Smooth muscle cell (in vitro differentiated cells): ENCODE measurements at regions not wholly inside any gene's neighbourhood (a gene's known extent, or its start where the extent isn't known, plus 50 kb on each side); places are given as distances from the start of the nearest gene placed in this dataset.

ENCODE experiments used
- DNase-seq: peaks from one replicate; lab custom pipeline; 2025; ENCODE audit not compliant: unreplicated experiment; lab: John Stamatoyannopoulos, UW
- H2AFZ ChIP-seq: fragments of 200-600 bp; sonication (generic); 2 replicates; pipeline ENCODE4 v1.6.0; 2016; ENCODE audit warnings: antibody characterized with exemption, low read depth, mild to moderate bottlenecking
- H3F3A ChIP-seq: fragments of 200-600 bp; sonication (generic); 2 replicates; pipeline ENCODE4 v1.6.0; 2017; ENCODE audit warnings: antibody characterized with exemption, low read depth
- H3K27ac ChIP-seq: fragments of 200-600 bp; sonication (generic); 2 replicates; pipeline ENCODE4 v1.5.1; 2016; ENCODE audit warnings: low read depth, mild to moderate bottlenecking
- H3K27me3 ChIP-seq: fragments of 200-600 bp; sonication (generic); 2 replicates; pipeline ENCODE4 v1.6.1; 2016; ENCODE audit warnings: low read depth, mild to moderate bottlenecking
- H3K36me3 ChIP-seq: fragments of 200-600 bp; sonication (generic); 2 replicates; pipeline ENCODE4 v1.5.1; 2016; ENCODE audit warnings: low read depth
- H3K4me1 ChIP-seq: fragments of 200-600 bp; sonication (generic); 2 replicates; pipeline ENCODE4 v1.5.1; 2016; ENCODE audit warnings: low read depth
- H3K4me2 ChIP-seq: fragments of 200-600 bp; sonication (generic); 2 replicates; pipeline ENCODE4 v1.6.0; 2016; ENCODE audit warnings: mild to moderate bottlenecking
- H3K4me3 ChIP-seq: fragments of 200-600 bp; sonication (generic); 2 replicates; pipeline ENCODE4 v1.5.1; 2016; ENCODE audit warnings: mild to moderate bottlenecking
- H3K79me2 ChIP-seq: fragments of 200-600 bp; sonication (generic); 2 replicates; pipeline ENCODE4 v1.6.0; 2016; ENCODE audit warnings: low read depth, mild to moderate bottlenecking
- H3K9ac ChIP-seq: fragments of 200-600 bp; sonication (generic); 2 replicates; pipeline ENCODE4 v1.6.0; 2016; ENCODE audit warnings: low read depth
- H3K9me3 ChIP-seq: fragments of 200-600 bp; sonication (generic); replicated peaks from 2 replicates; pipeline ENCODE4 v1.5.1; 2016; ENCODE audit warnings: low read depth
- H4K20me1 ChIP-seq: fragments of 200-600 bp; sonication (generic); 2 replicates; pipeline ENCODE4 v1.6.0; 2016; ENCODE audit warnings: low read depth
- CTCF ChIP-seq: fragments of 200-600 bp; sonication (generic); IDR thresholded peaks from 2 replicates; pipeline ENCODE4 v1.5.1; 2017; ENCODE audit warnings: borderline replicate concordance, mild to moderate bottlenecking, antibody characterized with exemption; ENCODE audit not compliant: insufficient read depth, poor library complexity, severe bottlenecking
- WGBS: methylation state at CpG from one replicate; pipeline ENCODE4 v1.1.7; 2016; ENCODE audit warnings: low lambda C conversion rate; 5-methylcytosine and 5-hydroxymethylcytosine counted together

DNA sequence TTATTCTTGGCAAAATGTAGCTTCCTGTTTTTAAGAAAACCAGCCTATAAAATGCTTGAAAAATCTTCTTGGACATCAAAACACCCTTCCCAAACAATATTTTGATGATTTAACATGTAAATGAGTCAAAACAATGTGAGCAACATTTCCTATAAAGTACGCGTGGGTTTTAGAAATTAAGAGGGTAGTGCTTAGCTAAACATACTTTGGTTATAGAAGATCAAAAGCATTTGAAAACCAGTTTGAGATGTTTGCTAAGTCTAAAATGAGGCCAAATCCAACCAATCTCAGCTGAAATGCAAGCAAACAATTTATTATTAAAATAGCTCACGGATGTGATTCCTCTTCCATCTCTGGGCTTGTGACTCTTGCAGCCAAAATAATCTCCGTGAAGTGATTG is 350.4 kb downstream of the TGFB2 start:
- H3K4me3 ChIP-seq, result no peak overlapping the region
- no peak overlapping the region for H3K27ac ChIP-seq
- no peak overlapping the region for H3K9ac ChIP-seq
- no peak overlapping the region for H3K4me2 ChIP-seq
- H4K20me1 ChIP-seq, result no peaks in the 10 kb centered on the region
- H3K79me2 ChIP-seq, result no peaks in the 10 kb centered on the region
- H3K9me3 ChIP-seq, result no peaks in the 10 kb centered on the region
- DNase-seq, result no peak
- H2AFZ ChIP-seq, result no peak overlapping the region
- no peaks in the 10 kb centered on the region for H3F3A ChIP-seq
- peaks cover 4% of the 10 kb centered on the region for H3K4me1 ChIP-seq
- no peak for TF ChIP-seq CTCF
- WGBS, result 92% methylated on average over 4 of the region's 4 CpGs
- H3K36me3 ChIP-seq, result no peaks in the 10 kb centered on the region
- peaks cover 15% of the 10 kb centered on the region for H3K27me3 ChIP-seq

DNA sequence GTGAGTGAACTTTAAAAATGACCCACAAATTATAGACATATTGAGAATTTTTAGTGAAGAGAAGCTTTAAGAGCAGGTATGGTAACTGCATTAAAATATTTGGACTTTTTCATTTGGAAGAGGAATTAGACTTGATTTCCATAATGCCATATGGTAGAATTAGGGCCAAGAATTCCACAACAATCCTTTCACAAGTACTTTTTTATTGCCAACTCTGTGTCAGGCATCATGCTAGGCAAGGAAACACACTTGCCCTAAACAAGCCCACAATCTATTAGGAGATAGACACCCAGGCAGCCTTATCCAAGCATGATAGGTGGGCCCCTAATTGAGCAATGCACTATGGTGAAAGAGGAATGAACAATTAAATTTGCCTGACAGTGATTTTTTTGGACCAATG is 353.0 kb downstream of the TGFB2 start:
- no peak for TF ChIP-seq CTCF
- Histone ChIP-seq H4K20me1 (no peaks in the 10 kb centered on the region), H3K36me3 (no peaks in the 10 kb centered on the region), H3K4me1 (peaks cover 4% of the 10 kb centered on the region), H3K79me2 (no peaks in the 10 kb centered on the region), H3K9me3 (no peaks in the 10 kb centered on the region), H3F3A (no peaks in the 10 kb centered on the region), H3K9ac (no peak overlapping the region), H3K27ac (no peak overlapping the region), H3K27me3 (peaks cover 7% of the 10 kb centered on the region), H3K4me3 (no peak overlapping the region), H3K4me2 (no peak overlapping the region), H2AFZ (no peak overlapping the region)
- DNase-seq, result no peak

DNA sequence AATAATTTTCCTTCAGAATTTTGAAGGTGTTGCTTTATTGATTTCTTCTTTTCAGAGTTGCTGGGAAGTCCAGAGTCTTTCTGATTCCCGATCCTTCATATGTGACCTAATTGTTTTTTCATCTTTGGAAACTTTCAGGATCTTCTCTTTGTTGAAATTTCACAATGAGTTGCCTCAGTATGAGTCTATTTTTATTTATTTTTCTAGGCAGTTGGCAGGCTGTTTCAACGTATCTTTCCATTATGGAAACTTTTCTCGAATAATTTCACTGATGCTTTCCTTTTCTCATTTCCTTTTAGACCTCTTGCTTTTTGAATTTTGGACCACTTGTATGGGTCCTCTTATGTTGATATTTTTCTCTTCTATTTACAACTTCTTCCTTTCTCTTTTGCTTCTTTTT is 354.3 kb downstream of the TGFB2 start:
- TF ChIP-seq CTCF, result no peak
- H3K4me3 ChIP-seq, result no peak overlapping the region
- H3K79me2 ChIP-seq, result no peaks in the 10 kb centered on the region
- no peak overlapping the region for H3K9ac ChIP-seq
- no peaks in the 10 kb centered on the region for H3F3A ChIP-seq
- no peak for DNase-seq
- WGBS, result 84% methylated on average over 3 of the region's 3 CpGs
- H3K4me2 ChIP-seq, result no peak overlapping the region
- H2AFZ ChIP-seq, result no peak overlapping the region
- H3K4me1 ChIP-seq, result no peaks in the 10 kb centered on the region
- no peak overlapping the region for H3K27ac ChIP-seq
- peaks cover 7% of the 10 kb centered on the region for H3K27me3 ChIP-seq
- no peaks in the 10 kb centered on the region for H4K20me1 ChIP-seq
- no peaks in the 10 kb centered on the region for H3K36me3 ChIP-seq
- H3K9me3 ChIP-seq, result no peaks in the 10 kb centered on the region

GRCh38 chr1:218699865-218700264 is 354.7 kb downstream of the TGFB2 start:
- H3K36me3 ChIP-seq, result no peaks in the 10 kb centered on the region

More at GRCh38 chr1:218699865-218700264, 354.7 kb downstream of the TGFB2 start:
- WGBS, result 67% methylated on average over 2 of the region's 2 CpGs
- H4K20me1 ChIP-seq, result no peaks in the 10 kb centered on the region
- no peak for TF ChIP-seq CTCF
- no peak overlapping the region for H3K27ac ChIP-seq
- no peak overlapping the region for H2AFZ ChIP-seq
- peaks cover 7% of the 10 kb centered on the region for H3K27me3 ChIP-seq
- H3K9ac ChIP-seq, result no peak overlapping the region
- no peaks in the 10 kb centered on the region for H3F3A ChIP-seq
- H3K4me1 ChIP-seq, result no peaks in the 10 kb centered on the region
- no peak for DNase-seq
- no peak overlapping the region for H3K4me3 ChIP-seq
- no peaks in the 10 kb centered on the region for H3K9me3 ChIP-seq
- H3K4me2 ChIP-seq, result no peak overlapping the region
- H3K79me2 ChIP-seq, result no peaks in the 10 kb centered on the region
